ENCODE measurements at regions not wholly inside any gene's neighbourhood (a gene's known extent, or its start where the extent isn't known, plus 50 kb on each side); places are given as distances from the start of the nearest gene placed in this dataset.

GRCh38 chr2:75277111-75277510 is 77.8 kb upstream of the TACR1 start:
- peak; percentile 86 for DNase-seq (ENCODE audit: low spot score)

- DNase-seq (ENCODE audit: low spot score): peak; percentile 84
These were observed 77.0 kb upstream of the TACR1 start for GRCh38 chr2:75276093-75277029.

GRCh38 chr2:75274936-75275335 is 75.6 kb upstream of the TACR1 start:
- DNase-seq (ENCODE audit: low spot score): no peak

GRCh38 chr2:75268112-75268511 is 68.8 kb upstream of the TACR1 start:
- no peak for DNase-seq (ENCODE audit: low spot score)

GRCh38 chr2:75261923-75262322 is 62.6 kb upstream of the TACR1 start:
- DNase-seq (ENCODE audit: low spot score): no peak

GRCh38 chr2:75260946-75261345 is 61.6 kb upstream of the TACR1 start:
- no peak for DNase-seq (ENCODE audit: low spot score)

- no peak for DNase-seq (ENCODE audit: low spot score)
These were observed 59.3 kb upstream of the TACR1 start for GRCh38 chr2:75258620-75259019.

GRCh38 chr2:75256485-75256884 is 57.2 kb upstream of the TACR1 start:
- DNase-seq (ENCODE audit: low spot score): no peak

GRCh38 chr2:75253526-75253925 is 54.2 kb upstream of the TACR1 start:
- DNase-seq (ENCODE audit: low spot score): no peak

GRCh38 chr2:75251896-75252295 is 52.6 kb upstream of the TACR1 start:
- no peak for DNase-seq (ENCODE audit: low spot score)

All from RKO (cell line).